Naive thymus-derived CD4-positive, alpha-beta T cell (primary cell): ENCODE measurements at regions not wholly inside any gene's neighbourhood (a gene's known extent, or its start where the extent isn't known, plus 50 kb on each side); places are given as distances from the start of the nearest gene placed in this dataset.
A peak's percentile ranks its signal among the peaks of the same experiment; 100 is the strongest.

Source experiments
- ATAC-seq: fragments of 150-1000 bp; cut with Tn5 transposase; 2 replicates; pipeline ENCODE4 v1.10.0; 2021; ENCODE audit warnings: mild to moderate bottlenecking, moderate library complexity
- CTCF ChIA-PET: fragments of 350-600 bp; sonication (Branson Sonifier 250); formaldehyde crosslinking; loops from one replicate; lab custom pipeline; 2021; ENCODE audit warnings: antibody characterized with exemption; lab: Charles Lee
- POLR2A ChIA-PET: fragments of 350-600 bp; sonication (Branson Sonifier 250); formaldehyde crosslinking; loops from one replicate; lab custom pipeline; 2021; ENCODE audit warnings: antibody characterized with exemption, inconsistent platforms; lab: Charles Lee
- DNase-seq, 9 donors: peaks; one replicate each; pipeline versions ENCODE4 v3.0.0 to v3.0.0-alpha.2; 2020 to 2022; ENCODE audit warnings: mixed read lengths in 1 of 9
- H3K27ac ChIP-seq: one replicate; pipeline ENCODE4 v1.7.0; 2013; ENCODE audit warnings: mild to moderate bottlenecking, low read depth, low read length, moderate library complexity
- H3K27me3 ChIP-seq, 2 donors: one replicate each; pipeline ENCODE4 v1.7.0; 2013; ENCODE audit warnings: low read length in 2 of 2, mild to moderate bottlenecking in 2 of 2, moderate library complexity in 2 of 2; ENCODE audit not compliant: control insufficient read depth in 2 of 2, insufficient read depth in 2 of 2
- H3K36me3 ChIP-seq, 3 experiments: 1 replicate in 2 of 3; 2 replicates in 1 of 3; pipeline ENCODE4 v1.7.0; 2013; ENCODE audit warnings: low read length in 3 of 3, mild to moderate bottlenecking in 3 of 3, moderate library complexity in 1 of 3; ENCODE audit not compliant: insufficient read depth in 3 of 3, control insufficient read depth in 2 of 3
- H3K4me1 ChIP-seq, 2 donors: one replicate each; pipeline ENCODE4 v1.7.0; 2013; ENCODE audit warnings: low read length in 2 of 2, mild to moderate bottlenecking in 2 of 2, moderate library complexity in 1 of 2; ENCODE audit not compliant: control insufficient read depth in 2 of 2, insufficient read depth in 2 of 2
- H3K4me3 ChIP-seq: 2 replicates; pipeline ENCODE4 v1.7.0; 2013; ENCODE audit warnings: mild to moderate bottlenecking, low read length
- H3K9me3 ChIP-seq, 3 experiments: 1 replicate in 2 of 3; 2 replicates in 1 of 3; pipeline ENCODE4 v1.7.0; 2013; ENCODE audit warnings: low read length in 3 of 3; ENCODE audit not compliant: control insufficient read depth in 2 of 3
- H3K27ac Mint-ChIP-seq, 9 donors: one replicate each; pipeline ENCODE4 v1.8.0; 2020 to 2022; ENCODE audit warnings: mixed read lengths in 9 of 9, mild to moderate bottlenecking in 8 of 9, moderate library complexity in 5 of 9, inconsistent platforms in 2 of 9
- H3K27me3 Mint-ChIP-seq, 5 donors: one replicate each; pipeline ENCODE4 v1.8.0; 2021 to 2022; ENCODE audit warnings: mixed read lengths in 5 of 5, mild to moderate bottlenecking in 1 of 5
- H3K36me3 Mint-ChIP-seq, 5 donors: one replicate each; pipeline ENCODE4 v1.8.0; 2020 to 2022; ENCODE audit warnings: mixed read lengths in 5 of 5, mild to moderate bottlenecking in 3 of 5, inconsistent platforms in 1 of 5
- H3K4me1 Mint-ChIP-seq, 7 donors: one replicate each; pipeline ENCODE4 v1.8.0; 2020 to 2022; ENCODE audit warnings: mixed read lengths in 7 of 7, mild to moderate bottlenecking in 3 of 7, inconsistent platforms in 1 of 7
- H3K4me3 Mint-ChIP-seq, 10 donors: one replicate each; pipeline ENCODE4 v1.8.0; 2020 to 2022; ENCODE audit warnings: mild to moderate bottlenecking in 10 of 10, mixed read lengths in 10 of 10, moderate library complexity in 6 of 10, inconsistent platforms in 2 of 10
- H3K9me3 Mint-ChIP-seq, 11 donors: one replicate each; pipeline ENCODE4 v1.8.0; 2020 to 2022; ENCODE audit warnings: mixed read lengths in 11 of 11, mild to moderate bottlenecking in 4 of 11, inconsistent platforms in 1 of 11, moderate library complexity in 1 of 11
- intact Hi-C, 2 donors: fragments of 100-400 bp; cut with micrococcal nuclease; formaldehyde crosslinking; loops; one replicate each; pipeline ENCODE4 v1.15.1; 2023

DNA sequence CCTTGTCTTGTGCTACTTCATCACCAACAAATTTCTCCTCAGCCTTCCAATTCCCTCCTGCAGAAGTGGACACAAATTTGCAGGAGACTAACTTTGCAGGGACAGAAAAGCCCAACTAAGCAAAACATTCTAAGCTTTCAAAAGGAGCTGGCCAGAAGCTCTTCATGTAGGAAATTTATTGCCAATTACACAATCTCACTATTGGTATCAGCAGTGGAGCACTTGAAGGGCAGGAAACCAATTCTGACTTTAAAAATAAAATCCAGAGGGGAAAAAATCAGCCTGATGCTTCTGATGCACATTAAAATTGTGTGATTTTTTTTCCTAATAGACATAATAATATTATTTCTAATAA, 193.3 kb downstream of the LY86 start:
- Mint-ChIP-seq H3K9me3 (peaks cover 0 to 6% (median 2%) of the 10 kb centered on the region in 11 donors), H3K27me3 (peaks cover 8 to 50% (median 15%) of the 10 kb centered on the region in 5 donors), H3K36me3 (peaks cover 0 to 2% (median 0%) of the 10 kb centered on the region in 5 donors), H3K4me3 (no peak overlapping the region), H3K27ac (no peak overlapping the region), H3K4me1 (peaks cover 0 to 1% (median 0%) of the 10 kb centered on the region in 7 donors)
- intact Hi-C loops: no loop called here
- ChIA-PET CTCF (no interaction called here), POLR2A (no interaction called here)
- Histone ChIP-seq H3K9me3 (no peaks in the 10 kb centered on the region), H3K27ac (no peak overlapping the region), H3K4me3 (no peak overlapping the region), H3K4me1 (no peaks in the 10 kb centered on the region), H3K36me3 (no peaks in the 10 kb centered on the region), H3K27me3 (no peaks in the 10 kb centered on the region)
- no peak for ATAC-seq
- no peak for DNase-seq

DNA sequence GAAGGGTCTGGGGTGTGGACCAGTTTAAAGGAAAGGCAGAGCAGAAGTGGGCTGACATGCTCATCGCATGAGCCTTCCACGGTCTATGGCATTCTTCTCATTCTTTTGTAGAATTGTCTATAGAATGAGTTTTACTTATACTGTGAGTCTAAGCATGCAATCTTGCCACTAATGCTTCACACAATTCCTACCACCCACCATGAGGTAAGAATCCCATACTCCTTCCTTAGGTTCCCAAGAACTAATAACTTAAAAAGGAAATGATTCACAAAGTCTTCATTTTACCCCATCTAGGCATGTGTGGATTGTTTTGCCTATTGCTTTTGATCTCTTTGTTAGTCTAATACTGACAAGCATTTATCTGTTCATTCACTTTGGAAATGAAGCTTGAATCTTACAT, 195.2 kb downstream of the LY86 start:
- Histone ChIP-seq H3K4me3 (no peak overlapping the region), H3K27ac (no peak overlapping the region), H3K27me3 (no peaks in the 10 kb centered on the region), H3K9me3 (no peaks in the 10 kb centered on the region), H3K4me1 (no peaks in the 10 kb centered on the region), H3K36me3 (no peaks in the 10 kb centered on the region)
- intact Hi-C loops: no loop called here
- H3K9me3 Mint-ChIP-seq: peaks cover 0 to 4% (median 0%) of the 10 kb centered on the region in 11 donors
- DNase-seq: no peak
- CTCF ChIA-PET: interaction anchor here (0.6 kb wide), 1 partner anchor 456 kb away, joined by 3 read pairs; no protein-coding TSS in a partner anchor
- POLR2A ChIA-PET: no interaction called here
- H3K27ac Mint-ChIP-seq: peak overlapping the region in 1 of 9 donors; percentile 66
- no peak for ATAC-seq
- no peaks in the 10 kb centered on the region for H3K36me3 Mint-ChIP-seq
- H3K4me1 Mint-ChIP-seq: peaks cover 0 to 5% (median 0%) of the 10 kb centered on the region in 7 donors
- H3K4me3 Mint-ChIP-seq: no peak overlapping the region
- H3K27me3 Mint-ChIP-seq: peaks cover 5 to 34% (median 10%) of the 10 kb centered on the region in 5 donors

DNA sequence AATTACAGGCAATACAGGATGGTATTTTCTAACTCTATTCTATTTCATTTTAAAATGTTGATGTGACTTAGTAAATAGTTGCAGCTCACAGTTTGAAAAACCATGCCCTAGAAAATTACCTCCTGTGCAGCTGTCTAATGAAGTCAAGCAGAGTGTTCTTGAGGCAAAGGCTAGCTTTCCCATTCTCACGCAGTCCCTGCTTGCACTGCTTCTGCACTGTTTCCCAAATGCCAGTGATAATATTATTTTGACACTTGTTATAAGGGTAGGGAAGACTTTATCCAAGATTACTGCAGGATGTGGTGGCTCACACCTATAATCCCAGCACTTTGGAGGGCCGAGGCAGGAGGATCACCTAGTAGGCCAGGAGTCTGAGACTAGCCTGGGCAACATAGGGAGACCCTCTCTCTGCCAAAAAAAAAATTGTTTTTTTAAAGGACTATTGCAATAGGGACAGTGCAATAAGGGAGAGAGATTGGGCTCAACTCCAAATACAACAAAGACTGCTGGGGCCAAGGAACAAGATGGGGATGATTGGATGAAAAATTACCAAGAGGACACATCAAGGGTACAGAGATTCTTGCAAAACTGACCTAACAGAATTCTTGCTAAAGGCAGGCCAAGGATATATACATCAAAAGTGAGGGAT, 196.1 kb downstream of the LY86 start:
- Mint-ChIP-seq H3K27ac (no peak overlapping the region), H3K4me3 (no peak overlapping the region), H3K4me1 (peaks cover 0 to 5% (median 0%) of the 10 kb centered on the region in 7 donors), H3K9me3 (peaks cover 0 to 3% (median 0%) of the 10 kb centered on the region in 11 donors), H3K36me3 (no peaks in the 10 kb centered on the region), H3K27me3 (peaks cover 3 to 28% (median 5%) of the 10 kb centered on the region in 5 donors)
- ATAC-seq (no peak), DNase-seq (no peak)
- no peak overlapping the region for H3K4me3 ChIP-seq
- CTCF ChIA-PET: no interaction called here
- H3K9me3 ChIP-seq: no peaks in the 10 kb centered on the region
- no peaks in the 10 kb centered on the region for H3K27me3 ChIP-seq
- POLR2A ChIA-PET: no interaction called here
- no peak overlapping the region for H3K27ac ChIP-seq
- H3K4me1 ChIP-seq: no peaks in the 10 kb centered on the region
- H3K36me3 ChIP-seq: no peaks in the 10 kb centered on the region
- intact Hi-C loops: no loop called here

DNA sequence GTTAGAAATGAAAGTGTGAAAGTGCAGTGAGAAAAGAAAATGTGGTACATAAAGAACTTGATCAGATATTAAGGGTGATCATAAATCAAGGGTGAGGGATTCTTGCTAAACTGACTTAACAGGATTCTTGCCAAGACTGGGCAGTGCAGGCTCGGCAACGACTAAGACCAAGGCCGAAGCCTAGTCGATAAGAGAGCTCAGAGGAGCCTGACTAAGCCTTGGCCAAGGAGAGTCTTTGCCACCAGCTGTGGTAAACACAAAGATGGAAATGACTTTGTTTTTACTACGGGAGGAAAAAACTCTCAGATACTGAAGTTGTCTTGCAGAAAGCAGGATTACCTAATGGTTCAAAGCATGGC, 196.6 kb downstream of the LY86 start:
- DNase-seq (no peak), ATAC-seq (no peak)
- no peaks in the 10 kb centered on the region for H3K36me3 ChIP-seq
- H3K9me3 ChIP-seq: no peaks in the 10 kb centered on the region
- Mint-ChIP-seq H3K9me3 (peaks cover 0 to 3% (median 0%) of the 10 kb centered on the region in 11 donors), H3K27ac (no peak overlapping the region), H3K4me3 (no peak overlapping the region), H3K36me3 (no peaks in the 10 kb centered on the region), H3K27me3 (peaks cover 0 to 23% (median 4%) of the 10 kb centered on the region in 5 donors), H3K4me1 (peaks cover 0 to 5% (median 0%) of the 10 kb centered on the region in 7 donors)
- ChIA-PET POLR2A (no interaction called here), CTCF (no interaction called here)
- no peak overlapping the region for H3K27ac ChIP-seq
- intact Hi-C loops: no loop called here
- H3K27me3 ChIP-seq: no peaks in the 10 kb centered on the region
- no peak overlapping the region for H3K4me3 ChIP-seq
- no peaks in the 10 kb centered on the region for H3K4me1 ChIP-seq

DNA sequence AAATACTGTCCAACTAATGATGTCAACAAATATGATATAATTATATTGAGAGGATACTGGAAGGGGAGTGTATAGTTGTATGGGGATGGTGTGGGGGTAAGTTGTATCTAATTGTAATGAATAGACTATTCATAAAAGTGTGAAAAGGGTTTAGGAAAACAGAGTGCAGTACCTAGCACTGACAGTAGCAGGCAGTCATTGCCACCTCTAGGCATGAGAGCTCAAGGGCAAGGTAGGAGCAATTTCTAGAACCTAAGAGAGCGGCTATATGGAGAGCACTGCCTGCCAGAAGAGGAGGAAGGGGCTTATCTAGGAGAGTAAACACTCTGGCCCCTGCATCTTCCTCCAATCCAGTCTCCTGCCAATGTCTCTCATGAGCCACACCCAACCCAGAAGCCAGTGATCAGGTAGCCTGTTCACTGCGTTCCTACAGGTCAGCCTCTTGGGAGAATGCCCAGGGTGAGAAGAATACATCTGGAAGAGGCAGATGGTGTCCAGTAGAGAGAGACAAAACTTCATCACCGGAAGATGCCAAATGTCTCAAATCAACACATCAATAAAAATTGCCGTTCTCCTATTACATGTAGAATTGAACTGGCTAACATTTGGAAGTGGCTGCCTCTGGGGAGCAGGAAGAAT, 200.0 kb downstream of the LY86 start:
- DNase-seq: peak in 4 of 9 donors; percentile 19 to 26 (median 24)
- Mint-ChIP-seq H3K4me3 (no peak overlapping the region), H3K36me3 (no peaks in the 10 kb centered on the region), H3K9me3 (peaks cover 0 to 3% (median 0%) of the 10 kb centered on the region in 11 donors), H3K27me3 (peaks cover 0 to 6% (median 0%) of the 10 kb centered on the region in 5 donors), H3K4me1 (peaks cover 0 to 22% (median 4%) of the 10 kb centered on the region in 7 donors), H3K27ac (no peak overlapping the region)
- Histone ChIP-seq H3K4me1 (no peaks in the 10 kb centered on the region), H3K36me3 (no peaks in the 10 kb centered on the region), H3K27me3 (no peaks in the 10 kb centered on the region), H3K4me3 (no peak overlapping the region), H3K27ac (no peak overlapping the region), H3K9me3 (no peaks in the 10 kb centered on the region)
- ChIA-PET CTCF (no interaction called here), POLR2A (no interaction called here)
- intact Hi-C loops: loop anchor here in 1 of 2 donors (1.0 kb wide), 1 partner anchor 455 kb away; no protein-coding TSS in a partner anchor
- ATAC-seq: peak; percentile 69

DNA sequence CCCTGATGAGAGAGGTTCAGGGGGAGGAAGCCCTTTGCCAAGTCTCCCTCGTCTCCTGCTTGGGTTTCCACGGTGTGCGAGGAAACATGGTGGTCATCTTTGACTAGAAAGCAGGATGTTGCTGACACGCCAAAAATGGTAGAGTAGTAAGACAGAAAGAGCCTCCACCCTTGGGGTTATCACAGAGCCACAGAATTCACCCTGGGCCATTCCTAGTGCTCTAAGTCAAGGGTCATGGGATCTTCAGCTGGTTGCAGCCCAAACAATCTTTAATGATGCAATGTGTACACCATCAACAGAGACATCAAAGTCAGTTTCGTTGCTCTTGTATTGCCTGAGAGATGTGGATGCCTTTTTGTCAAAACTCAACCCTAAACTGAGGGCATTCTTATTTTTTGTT, 201.9 kb downstream of the LY86 start:
- Histone ChIP-seq H3K27ac (no peak overlapping the region), H3K27me3 (no peaks in the 10 kb centered on the region), H3K4me3 (no peak overlapping the region), H3K4me1 (no peaks in the 10 kb centered on the region), H3K36me3 (no peaks in the 10 kb centered on the region), H3K9me3 (no peaks in the 10 kb centered on the region)
- intact Hi-C loops: loop anchor here in 1 of 2 donors (10.0 kb wide), 3 partner anchors 64 to 274 kb away; no protein-coding TSS in a partner anchor
- ATAC-seq (no peak), DNase-seq (no peak)
- CTCF ChIA-PET: no interaction called here
- Mint-ChIP-seq H3K4me1 (peaks cover 5 to 35% (median 10%) of the 10 kb centered on the region in 7 donors), H3K27ac (peak overlapping the region in 1 of 9 donors; percentile 27), H3K4me3 (no peak overlapping the region), H3K9me3 (peaks cover 0 to 1% (median 0%) of the 10 kb centered on the region in 11 donors), H3K27me3 (peaks cover 0 to 5% (median 0%) of the 10 kb centered on the region in 5 donors), H3K36me3 (no peaks in the 10 kb centered on the region)
- POLR2A ChIA-PET: no interaction called here
